GM12801 (cell line): ENCODE measurements at regions not wholly inside any gene's neighbourhood (a gene's known extent, or its start where the extent isn't known, plus 50 kb on each side); places are given as distances from the start of the nearest gene placed in this dataset.

ENCODE experiments used
- CTCF ChIP-seq: IDR thresholded peaks from one replicate; pipeline ENCODE4 v1.5.1; 2011; ENCODE audit warnings: control low read depth; ENCODE audit not compliant: insufficient read length; ENCODE audit errors: extremely low read depth

DNA sequence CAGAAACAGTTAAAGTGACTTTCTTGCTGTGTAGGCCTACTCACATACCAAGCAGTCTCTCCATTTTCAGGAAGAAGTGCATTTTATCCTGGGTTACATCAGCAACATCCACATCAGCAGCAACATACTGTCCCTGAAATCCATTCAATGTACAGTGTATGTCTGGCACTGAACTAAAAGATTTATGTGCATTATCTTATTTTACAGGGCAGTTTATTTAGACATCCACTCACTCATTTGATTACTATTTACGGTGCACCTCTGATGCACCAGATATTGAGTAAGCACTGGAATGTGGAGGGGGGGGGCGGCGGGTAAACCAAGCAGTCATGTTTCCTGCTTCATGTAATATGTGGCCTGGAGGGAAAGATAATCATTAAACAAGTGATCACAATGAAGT is 1128.2 kb downstream of the BCL11A start:
- TF ChIP-seq CTCF: no peak

DNA sequence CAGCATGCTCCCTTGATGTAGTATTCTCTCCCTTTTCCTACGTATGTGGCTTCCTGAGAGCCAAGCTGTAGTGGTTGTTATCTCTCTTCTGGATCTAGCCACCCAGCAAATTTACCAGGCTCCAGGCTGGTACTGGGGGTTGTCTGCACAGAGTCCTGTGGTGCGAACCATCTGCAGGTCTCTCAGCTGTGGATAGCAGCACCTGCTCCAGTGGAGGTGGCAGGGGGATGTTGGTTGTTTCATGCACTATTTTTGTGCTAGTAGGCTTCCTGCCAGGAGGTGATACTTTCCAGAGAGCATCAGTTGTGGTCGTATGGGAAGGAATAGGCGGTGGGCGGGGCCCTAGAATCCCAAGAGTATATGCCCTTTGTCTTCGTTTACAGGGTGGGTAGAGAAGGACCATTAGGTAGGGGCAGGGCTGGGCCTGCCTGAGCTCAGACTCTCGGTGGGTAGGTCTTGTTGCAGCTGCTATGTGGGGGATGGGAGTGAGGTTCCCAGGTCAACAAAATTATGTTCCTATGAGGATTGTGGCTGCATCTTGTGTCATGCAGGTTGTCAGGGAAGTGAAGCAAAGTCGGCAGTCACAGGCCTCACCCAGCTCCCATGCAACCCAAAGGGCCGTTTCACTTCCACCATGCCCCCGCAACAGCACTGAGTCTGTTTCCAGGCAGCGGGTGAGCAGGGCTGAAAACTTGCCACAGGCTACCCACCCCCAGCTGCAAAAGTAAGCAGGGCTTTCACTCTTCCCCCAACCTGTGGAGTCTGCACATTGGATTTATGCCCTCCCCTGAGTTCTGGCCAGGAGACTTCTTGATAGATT is 1139.5 kb downstream of the BCL11A start:
- no peak for TF ChIP-seq CTCF

DNA sequence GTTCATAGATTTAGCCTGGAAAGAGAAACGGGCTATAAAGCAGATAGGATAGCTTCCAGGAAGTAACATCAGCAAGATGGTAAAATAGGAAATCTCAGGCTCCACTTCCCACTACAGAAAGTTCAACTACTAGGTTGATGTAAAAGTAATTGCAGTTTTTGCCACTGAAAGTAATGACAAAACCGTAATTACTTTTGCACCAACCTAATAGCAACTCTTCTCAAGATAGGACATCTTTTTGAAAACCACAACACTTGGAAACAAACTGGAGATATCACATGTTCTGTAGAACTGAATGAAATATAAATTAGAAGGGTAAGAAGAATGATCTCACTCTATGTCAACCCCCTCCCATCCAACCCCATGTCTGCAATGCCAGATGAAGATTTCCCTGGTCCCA is 1154.3 kb downstream of the BCL11A start:
- no peak for TF ChIP-seq CTCF

DNA sequence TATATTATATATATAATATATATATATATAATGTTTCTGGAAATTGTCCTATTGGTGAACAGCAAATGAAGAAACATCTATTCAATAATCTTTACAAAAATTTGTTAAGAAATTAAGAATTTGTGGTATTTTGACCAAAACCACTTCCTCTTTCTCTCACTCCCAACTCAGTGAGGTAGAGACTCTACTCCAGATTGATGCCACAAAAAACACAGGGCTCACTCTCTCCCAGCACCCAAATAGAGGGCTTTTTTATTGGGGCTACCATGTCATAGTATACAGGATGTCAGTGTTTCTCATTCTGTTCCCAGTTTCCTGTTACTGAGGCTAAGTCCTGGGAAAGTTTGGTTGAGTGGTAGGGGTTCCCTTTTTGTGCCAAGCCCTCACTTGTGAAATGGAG is 1155.4 kb downstream of the BCL11A start:
- TF ChIP-seq CTCF: no peak

DNA sequence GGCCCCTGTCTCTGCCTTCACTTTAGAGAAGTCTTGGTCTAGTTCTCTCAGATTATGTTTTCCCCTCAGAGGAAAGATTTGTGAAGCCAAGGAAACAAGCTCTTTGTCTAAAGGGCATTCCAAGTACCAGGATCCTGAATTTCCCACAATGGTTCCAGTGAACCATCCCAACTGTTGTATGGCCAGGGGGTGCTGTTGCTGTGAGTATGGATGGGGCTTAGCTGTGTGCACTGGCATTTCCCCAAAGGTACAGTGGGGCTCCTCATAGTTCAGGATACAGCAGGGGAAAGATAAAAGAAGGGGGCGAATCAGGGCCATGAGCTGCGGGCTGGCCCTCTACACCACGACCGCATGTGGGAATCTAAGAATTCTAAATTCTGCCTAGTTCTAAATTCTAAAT is 1154.0 kb upstream of the FANCL start:
- no peak for TF ChIP-seq CTCF

- no peak for TF ChIP-seq CTCF
These were observed 1150.8 kb upstream of the FANCL start for GRCh38 chr2:59391896-59392295.

- no peak for TF ChIP-seq CTCF
These were observed 1149.5 kb upstream of the FANCL start for GRCh38 chr2:59390581-59390980.
